Epithelial cell of prostate (primary cell): ENCODE measurements at regions not wholly inside any gene's neighbourhood (a gene's known extent, or its start where the extent isn't known, plus 50 kb on each side); places are given as distances from the start of the nearest gene placed in this dataset.

Experiments used
- DNase-seq: peaks from one replicate; pipeline ENCODE4 v3.0.0-alpha.2; 2011; ENCODE audit warnings: low read depth, low spot score
- H3K27ac ChIP-seq: fragments of 450-650 bp; 2 replicates; pipeline ENCODE4 v1.5.1; 2017; ENCODE audit warnings: mild to moderate bottlenecking

DNA sequence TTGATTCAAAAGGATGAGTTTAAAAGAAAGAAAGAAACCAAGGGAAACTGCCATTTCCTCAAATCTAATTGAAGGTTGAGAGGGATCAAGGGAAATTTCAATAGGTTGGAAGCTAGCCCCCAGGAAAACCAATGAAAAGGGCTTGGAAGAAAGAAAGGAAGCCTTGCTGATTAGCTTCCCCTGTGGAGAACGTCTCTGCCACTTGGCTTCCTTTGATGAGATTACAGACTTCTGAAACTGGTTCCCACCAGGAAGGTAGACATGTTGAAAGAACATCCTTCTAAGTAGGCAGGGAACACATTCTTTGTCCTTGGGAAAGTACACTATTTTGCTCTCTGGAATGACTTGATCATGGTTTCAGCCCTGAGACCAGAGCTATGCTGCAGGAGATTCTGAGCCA, 65.5 kb upstream of the DMRTA1 start:
- H3K27ac ChIP-seq, result no peak overlapping the region
- no peak for DNase-seq

DNA sequence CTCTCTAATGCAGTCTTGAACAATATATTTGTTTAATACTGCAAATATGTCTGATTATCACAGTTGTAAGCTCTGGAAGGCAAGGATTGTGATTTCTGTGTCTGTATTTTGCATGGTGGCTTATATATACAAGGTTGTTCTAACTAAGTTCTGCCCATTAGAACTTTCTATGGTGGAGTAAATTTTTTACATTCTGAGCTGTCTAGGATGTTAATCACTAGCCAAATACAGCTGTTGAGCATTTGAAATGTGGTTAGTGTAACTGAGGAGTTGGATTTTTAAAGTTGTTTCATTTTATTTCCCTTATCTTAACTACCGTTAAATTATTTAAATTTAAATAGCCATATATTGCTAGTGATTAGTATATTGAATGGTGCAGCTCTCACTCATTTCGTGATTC, 64.3 kb upstream of the DMRTA1 start:
- H3K27ac ChIP-seq, result no peak overlapping the region
- no peak for DNase-seq

GRCh38 chr9:22383718-22384117, 62.9 kb upstream of the DMRTA1 start:
- no peak for DNase-seq
- no peak overlapping the region for H3K27ac ChIP-seq

DNA sequence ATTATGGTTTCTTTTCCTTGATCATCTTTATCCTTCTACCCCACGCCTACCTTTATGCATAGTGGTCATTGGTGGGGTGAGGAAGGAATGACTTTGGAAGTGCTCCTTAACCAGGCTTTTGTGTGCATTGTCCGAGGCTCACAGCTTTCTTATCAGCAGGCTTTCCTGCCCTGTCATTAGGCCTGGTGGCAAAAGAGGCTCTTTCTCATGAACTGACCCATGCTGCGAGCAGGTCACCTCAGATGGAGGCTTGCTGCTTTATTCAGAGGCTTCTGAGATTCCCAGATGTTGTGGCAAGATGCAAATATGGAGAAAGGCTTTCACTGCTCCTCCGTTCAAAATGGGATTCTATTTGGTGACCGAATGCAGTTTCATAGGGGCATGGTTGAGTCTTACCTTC, 57.4 kb upstream of the DMRTA1 start:
- H3K27ac ChIP-seq, result no peak overlapping the region
- no peak for DNase-seq

DNA sequence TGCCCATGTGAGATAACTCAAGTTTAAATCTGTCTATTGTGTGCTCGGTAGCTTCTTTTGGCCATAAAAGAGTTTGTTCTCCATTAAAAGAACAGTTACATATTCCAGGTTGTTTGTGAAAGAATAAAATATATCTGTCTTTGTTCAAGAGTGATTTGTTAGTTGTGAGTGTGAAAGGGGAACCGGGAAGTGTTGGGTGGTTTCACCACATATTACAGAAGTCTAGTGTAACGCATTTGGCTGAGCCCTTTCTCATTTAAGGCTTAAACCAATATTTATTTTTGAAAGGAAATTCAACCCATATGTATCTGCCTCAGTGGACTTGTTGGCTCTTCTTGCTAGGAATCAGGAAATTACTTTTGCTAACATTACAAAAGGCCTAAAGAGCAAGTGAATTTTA, 54.1 kb upstream of the DMRTA1 start:
- no peak overlapping the region for H3K27ac ChIP-seq
- DNase-seq, result no peak

- peak overlapping the region; percentile 7 for H3K27ac ChIP-seq
- peak; percentile 24 for DNase-seq
Observed at GRCh38 chr9:22395687-22396141, 50.9 kb upstream of the DMRTA1 start.
